ENCODE measurements at regions not wholly inside any gene's neighbourhood (a gene's known extent, or its start where the extent isn't known, plus 50 kb on each side); places are given as distances from the start of the nearest gene placed in this dataset.

- TF ChIP-seq, protein P1, sequence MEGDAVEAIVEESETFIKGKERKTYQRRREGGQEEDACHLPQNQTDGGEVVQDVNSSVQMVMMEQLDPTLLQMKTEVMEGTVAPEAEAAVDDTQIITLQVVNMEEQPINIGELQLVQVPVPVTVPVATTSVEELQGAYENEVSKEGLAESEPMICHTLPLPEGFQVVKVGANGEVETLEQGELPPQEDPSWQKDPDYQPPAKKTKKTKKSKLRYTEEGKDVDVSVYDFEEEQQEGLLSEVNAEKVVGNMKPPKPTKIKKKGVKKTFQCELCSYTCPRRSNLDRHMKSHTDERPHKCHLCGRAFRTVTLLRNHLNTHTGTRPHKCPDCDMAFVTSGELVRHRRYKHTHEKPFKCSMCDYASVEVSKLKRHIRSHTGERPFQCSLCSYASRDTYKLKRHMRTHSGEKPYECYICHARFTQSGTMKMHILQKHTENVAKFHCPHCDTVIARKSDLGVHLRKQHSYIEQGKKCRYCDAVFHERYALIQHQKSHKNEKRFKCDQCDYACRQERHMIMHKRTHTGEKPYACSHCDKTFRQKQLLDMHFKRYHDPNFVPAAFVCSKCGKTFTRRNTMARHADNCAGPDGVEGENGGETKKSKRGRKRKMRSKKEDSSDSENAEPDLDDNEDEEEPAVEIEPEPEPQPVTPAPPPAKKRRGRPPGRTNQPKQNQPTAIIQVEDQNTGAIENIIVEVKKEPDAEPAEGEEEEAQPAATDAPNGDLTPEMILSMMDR (IDR thresholded peaks at IDR 0.05) = no peak
- no peak for TF ChIP-seq POLR2AphosphoS5 (IDR thresholded peaks at IDR 0.05)
- TF ChIP-seq POLR2A (IDR thresholded peaks at IDR 0.05) = no peak
Measured at GRCh38 chr6:53426117-53426516, 77.4 kb upstream of the ELOVL5 start.
